CD4-positive, alpha-beta T cell treated with Interferon gamma for 1 hour (primary cell): ENCODE measurements at regions not wholly inside any gene's neighbourhood (a gene's known extent, or its start where the extent isn't known, plus 50 kb on each side); places are given as distances from the start of the nearest gene placed in this dataset.
"Not testable (repeated sequence)": the region's sequence is repeated elsewhere in the genome, so short reads cannot be mapped to it uniquely, and the experiment has no call there.

Experiments
- DNase-seq: peaks from one replicate; pipeline ENCODE4 v3.0.0-alpha.2; 2020

DNA sequence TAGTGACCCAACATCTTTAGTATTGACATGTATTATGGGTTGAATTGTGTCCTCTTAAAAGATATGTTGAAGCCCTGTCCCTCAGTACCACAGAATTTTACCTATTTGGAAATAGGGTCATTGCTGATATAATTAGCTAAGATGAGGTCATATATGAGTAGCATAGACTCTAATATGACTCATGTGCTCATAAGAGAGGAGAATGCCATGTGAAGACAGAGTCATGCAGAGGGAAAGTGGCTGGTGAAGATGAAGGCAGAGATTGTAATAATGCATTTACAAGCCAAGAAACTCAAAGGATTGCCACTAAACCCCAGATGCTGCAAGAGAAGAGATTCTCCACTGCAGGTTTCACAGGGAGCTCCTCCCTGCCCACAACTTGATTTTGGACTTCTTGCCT is 496.4 kb downstream of the KIF20B start:
- DNase-seq = no peak

DNA sequence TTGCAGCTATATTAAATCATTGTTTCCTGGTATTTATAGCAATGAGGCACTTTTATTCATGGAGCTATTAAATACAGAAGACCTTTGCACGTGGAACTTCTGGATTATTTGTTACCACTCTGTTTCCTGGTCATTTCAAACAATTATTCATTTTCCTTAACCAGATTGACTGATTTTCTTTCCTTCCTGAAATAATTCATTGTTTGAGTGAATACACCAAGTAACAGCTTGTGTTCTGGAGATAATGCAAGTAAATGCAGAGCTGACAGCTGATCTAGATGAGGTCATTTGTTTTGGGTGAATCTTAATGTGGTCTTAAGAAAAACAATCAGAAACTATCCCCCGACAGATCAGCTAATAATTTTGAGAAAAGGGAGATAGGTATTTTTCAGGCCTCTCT is 497.7 kb downstream of the KIF20B start:
- DNase-seq = no peak

GRCh38 chr10:90199513-90199912 is 498.1 kb downstream of the KIF20B start:
- no peak for DNase-seq

DNA sequence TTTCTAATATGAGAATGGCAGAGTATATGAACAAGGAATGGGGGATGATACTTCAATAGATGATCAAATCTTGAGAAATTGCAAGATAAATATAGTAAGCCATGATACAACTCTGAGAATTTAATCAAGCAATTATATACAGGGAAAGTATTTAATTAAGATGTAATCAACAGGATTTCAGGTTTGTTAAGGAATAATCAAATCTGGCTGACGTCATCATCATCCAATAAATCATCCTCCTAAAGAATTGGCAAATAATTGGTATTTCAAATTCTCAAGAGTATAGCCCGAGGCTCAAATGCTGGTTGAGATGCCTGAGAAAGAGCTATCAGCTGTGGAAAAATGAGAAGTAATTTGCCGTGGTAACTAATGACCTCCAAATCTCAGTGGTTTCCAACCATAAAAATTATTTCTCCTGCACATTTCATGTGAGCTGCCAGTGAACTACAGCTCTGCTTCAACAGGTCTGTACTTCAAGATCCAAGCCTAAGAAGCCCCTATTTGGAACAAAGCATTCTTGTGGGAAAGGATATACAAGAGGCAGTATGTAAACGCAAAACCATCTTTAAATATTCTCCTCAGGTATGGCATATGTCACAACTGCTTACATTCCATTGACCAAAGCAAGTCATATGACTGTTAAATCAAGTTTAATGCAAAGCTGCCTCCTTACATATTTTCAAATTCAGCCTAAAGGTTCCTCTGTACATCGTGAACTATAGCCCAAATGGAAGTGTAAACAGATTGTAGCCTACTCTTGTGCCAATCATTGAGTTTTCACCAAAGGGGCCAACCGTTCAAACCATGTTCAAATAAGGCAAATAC is 503.0 kb downstream of the KIF20B start:
- DNase-seq = no peak

DNA sequence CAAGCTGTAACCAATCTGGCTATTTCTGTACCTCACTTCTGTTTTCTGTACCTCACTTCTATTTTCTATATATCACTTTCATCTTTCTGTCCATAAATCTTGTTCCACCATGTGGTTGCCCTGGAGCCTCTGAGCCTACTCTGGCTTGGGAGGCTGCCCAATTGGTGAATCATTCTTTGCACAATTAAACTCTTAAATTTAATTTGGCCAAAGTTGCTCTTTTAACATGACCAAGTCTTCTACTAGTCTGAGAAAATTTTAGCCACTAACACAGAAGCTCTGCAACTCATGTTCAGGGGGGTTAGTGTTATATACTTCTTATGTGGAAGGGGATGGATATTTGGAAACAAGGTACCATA is 503.5 kb downstream of the KIF20B start:
- DNase-seq = no peak

DNA sequence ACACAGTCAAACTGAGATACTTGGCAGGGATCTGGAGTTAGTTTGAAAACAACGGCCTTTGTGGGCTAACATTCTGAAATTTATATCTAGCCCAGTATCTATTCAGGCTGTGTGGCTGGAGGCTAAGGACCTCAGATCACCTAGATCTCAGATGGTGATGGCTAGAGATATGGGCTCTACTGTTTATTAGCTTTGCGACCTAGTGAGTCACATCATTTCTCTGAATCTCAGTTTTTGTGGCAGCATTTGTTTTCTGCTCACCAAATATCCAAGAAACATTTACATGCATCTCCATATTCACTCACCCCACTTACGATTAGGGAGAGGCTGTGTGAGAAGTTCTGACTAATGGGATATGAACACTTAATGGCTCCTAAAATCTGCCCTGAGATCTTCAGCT is 503.9 kb downstream of the KIF20B start:
- no peak for DNase-seq

GRCh38 chr10:90213346-90213745 is 512.0 kb downstream of the KIF20B start:
- DNase-seq = no peak

- no peak for DNase-seq
These were observed 517.5 kb downstream of the KIF20B start for GRCh38 chr10:90218846-90219245.

- DNase-seq = no peak
These were observed 521.0 kb downstream of the KIF20B start for GRCh38 chr10:90222372-90222771.

DNA sequence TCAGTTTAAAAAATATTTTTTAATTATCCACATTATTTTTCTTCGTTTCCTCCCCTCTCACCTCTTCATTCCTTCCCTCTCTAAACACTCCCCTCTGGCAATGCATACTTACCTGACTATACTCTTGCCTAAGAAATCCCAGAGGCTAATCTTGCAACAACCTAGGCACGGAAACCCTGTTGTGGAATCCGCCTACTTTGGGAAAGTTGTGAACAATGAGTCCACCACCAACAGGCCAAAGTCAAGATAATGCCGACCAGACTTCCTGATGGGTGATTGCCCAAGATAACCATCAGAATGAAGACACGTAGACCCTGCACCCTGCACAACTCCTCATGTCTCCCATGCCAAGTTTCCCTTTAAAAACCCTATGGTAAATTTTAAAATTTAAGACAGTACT is 521.5 kb downstream of the KIF20B start:
- DNase-seq = no peak

- no peak for DNase-seq
These were observed 523.6 kb downstream of the KIF20B start for GRCh38 chr10:90224791-90225566.

DNA sequence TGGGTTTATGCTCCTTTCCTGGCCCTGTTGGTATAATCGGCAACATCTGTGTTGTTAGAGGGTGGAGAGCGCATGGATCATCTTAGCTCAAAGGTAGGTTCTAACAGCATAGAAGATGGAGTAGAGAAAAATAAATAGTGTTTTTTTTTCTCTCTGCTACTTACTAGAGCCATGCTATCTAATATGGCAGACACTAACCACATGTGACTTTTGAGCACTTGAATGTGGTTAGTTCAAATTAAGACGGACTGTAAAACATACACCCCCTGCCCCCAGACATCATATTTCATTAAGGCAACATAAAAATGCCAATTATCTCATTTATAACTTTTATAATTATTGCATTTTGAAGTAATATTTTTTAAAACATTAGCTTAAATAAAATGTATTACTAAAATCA is 525.1 kb downstream of the KIF20B start:
- no peak for DNase-seq

- DNase-seq = no peak
These were observed 525.8 kb downstream of the KIF20B start for GRCh38 chr10:90227217-90227656.

DNA sequence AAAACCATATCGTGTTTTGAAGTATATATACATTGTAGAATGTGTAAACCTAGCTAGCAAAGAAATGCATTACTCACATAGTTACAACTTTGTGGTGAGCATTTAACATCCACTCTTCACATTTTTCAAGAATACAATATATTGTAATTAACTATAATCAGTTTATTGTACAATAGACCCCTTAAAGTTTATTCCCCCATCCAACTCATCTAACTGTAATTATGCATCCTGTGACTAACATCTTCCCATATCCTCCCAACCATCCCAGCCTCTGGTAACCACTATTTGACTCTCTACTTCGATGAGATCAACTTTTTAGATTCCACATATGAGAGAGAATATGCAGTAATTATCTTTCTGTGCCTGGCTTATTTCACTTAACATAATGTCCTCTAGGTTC is 526.4 kb downstream of the KIF20B start:
- DNase-seq = no peak

DNA sequence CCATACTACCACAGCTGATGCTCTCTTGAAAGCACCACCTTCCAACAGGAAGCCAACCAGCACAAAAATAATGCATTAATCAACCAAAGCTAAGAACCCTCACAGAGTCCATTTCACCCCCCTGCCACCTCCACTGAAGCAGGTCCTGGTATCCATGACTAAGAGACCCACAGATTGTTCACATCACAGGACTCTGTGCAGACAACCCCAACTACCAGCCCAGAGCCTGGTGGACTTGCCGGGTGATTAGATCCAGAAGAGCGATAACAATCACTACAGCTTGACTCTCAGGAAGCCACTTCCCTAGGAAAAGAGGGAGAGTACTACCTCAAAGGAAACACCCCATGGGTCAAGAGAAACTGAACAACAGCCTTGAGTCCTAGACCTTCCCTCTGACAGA is 528.1 kb downstream of the KIF20B start:
- no peak for DNase-seq

- not testable (repeated sequence) for DNase-seq
These were observed 532.4 kb downstream of the KIF20B start for GRCh38 chr10:90233805-90234204.

- DNase-seq = no peak
These were observed 544.2 kb downstream of the KIF20B start for GRCh38 chr10:90245623-90246022.

GRCh38 chr10:90250784-90251183 is 549.4 kb downstream of the KIF20B start:
- not testable (repeated sequence) for DNase-seq

DNA sequence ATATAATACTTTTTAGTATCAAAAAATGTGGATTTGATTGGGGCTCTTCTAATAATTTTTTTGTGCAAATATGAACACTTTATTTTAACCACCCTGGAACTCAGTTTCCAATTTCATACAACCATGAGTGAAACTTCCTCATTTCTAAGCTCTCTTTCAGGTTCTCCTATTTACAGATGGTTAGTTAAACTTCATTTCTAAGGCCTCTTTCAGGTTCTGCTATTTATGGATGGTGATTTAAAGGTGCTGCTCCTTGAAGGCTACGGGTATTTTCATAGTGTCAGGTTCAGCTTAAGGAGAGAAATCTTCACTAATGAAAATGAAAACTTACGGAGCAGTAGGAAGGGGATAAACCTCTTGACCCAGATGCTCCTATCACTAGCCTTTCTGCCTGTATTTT is 568.3 kb downstream of the KIF20B start:
- DNase-seq = no peak

GRCh38 chr10:90274721-90275468 is 573.5 kb downstream of the KIF20B start:
- no peak for DNase-seq

- no peak for DNase-seq
These were observed 575.6 kb downstream of the KIF20B start for GRCh38 chr10:90276894-90277475.

DNA sequence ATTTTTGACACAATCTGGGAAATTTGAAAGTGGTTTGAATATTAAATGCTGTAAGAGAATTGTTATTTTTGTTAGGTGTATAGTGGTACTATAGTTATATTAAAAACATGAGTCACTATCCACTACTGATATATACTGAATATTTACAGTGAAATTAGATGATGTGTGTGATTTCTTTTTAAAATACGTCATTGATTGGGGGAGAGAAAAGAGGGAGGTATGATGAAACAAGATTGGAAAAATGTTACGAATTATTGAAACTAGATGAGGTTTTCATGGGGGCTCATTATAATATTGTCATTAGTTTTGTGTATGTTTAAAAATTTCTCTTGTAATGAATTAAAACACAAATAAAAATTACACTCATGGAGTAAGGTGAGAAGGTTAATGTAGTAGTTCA is 571.4 kb downstream of the HTR7 start:
- DNase-seq = no peak

GRCh38 chr10:90286941-90287340 is 570.9 kb downstream of the HTR7 start:
- no peak for DNase-seq
